Fibroblast of skin of right biceps (primary cell): ENCODE measurements at regions not wholly inside any gene's neighbourhood (a gene's known extent, or its start where the extent isn't known, plus 50 kb on each side); places are given as distances from the start of the nearest gene placed in this dataset.
"Not testable (repeated sequence)": the region's sequence is repeated elsewhere in the genome, so short reads cannot be mapped to it uniquely, and the experiment has no call there.

Source experiments
- DNase-seq: peaks from one replicate; pipeline ENCODE4 v3.0.0-alpha.2; 2013

DNA sequence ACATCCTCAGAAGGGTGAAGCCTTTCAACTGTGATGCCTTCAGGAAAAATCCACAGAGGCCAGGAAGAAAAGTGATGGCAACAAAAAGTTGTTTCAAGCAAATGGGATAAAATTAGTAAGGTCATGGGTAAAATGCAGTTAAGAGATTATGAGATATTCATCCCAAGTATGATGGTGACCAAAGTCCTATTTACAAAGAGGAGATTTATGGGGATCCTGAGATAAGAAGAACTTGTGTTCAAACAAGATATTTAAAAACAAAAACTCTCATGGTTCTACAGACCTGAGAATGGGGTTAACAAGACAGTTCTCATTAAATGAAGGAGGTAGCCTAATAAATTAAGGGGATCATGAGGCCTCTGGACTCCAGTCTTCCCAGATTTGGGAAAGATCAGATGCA, 184.4 kb downstream of the FCRL5 start:
- no peak for DNase-seq

DNA sequence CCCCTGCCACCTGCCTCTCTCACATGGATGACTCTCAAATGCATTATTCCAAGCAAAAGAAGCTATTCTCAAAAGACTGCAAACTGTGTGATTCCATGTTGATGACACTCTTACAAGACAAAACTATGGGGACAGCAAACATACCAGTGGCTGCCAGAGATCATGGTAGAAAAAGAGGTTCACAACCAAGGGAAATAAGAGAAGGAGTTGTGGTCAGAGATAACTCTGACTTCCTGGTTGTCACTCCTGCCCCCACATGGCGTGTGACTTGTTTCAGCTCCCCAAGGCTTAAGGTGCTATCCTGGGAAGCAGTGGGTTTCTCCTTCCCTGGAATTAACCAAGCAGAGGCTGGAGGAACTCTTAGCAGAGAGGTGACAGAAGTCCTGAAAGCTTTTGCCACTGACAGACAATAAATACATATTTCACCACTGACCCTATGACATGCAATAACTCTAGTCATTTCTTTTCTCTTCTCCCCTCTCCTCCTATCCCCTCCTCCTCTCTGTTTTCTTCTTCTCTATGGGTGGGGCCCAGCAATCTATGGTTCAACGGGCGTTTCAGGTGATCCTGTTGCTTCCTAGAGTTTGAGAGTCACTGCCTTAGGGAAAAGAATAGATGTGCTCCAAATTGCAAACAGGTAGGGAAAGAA, 185.1 kb downstream of the FCRL5 start:
- no peak for DNase-seq

- DNase-seq: no peak
These were observed 187.7 kb downstream of the FCRL5 start for GRCh38 chr1:157364612-157365011.

- peak; percentile 32 for DNase-seq
These were observed 188.6 kb downstream of the FCRL5 start for GRCh38 chr1:157363660-157364140.

GRCh38 chr1:157360023-157360390, 192.3 kb downstream of the FCRL5 start:
- DNase-seq: no peak

GRCh38 chr1:157359314-157360022, 192.8 kb downstream of the FCRL5 start:
- no peak for DNase-seq

DNA sequence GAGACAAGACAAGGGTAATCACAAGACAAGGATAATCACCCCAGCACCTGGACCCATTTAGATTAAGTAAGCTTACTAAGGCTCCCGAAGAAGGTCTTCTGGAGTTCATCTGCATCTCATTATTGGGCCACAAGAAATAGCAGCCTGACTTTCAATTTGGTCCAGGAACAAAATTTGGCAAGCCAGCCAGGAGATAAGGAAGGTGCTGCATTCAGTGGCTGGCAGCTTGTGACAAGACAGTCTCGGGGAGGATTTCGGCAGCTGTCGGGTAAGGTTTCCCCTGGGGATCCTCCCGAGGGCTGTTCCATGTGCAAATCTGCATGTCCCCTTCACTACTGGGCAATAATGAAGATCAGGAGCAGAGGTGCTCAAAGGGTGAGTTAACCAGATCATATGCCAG, 195.2 kb downstream of the FCRL5 start:
- DNase-seq: no peak

DNA sequence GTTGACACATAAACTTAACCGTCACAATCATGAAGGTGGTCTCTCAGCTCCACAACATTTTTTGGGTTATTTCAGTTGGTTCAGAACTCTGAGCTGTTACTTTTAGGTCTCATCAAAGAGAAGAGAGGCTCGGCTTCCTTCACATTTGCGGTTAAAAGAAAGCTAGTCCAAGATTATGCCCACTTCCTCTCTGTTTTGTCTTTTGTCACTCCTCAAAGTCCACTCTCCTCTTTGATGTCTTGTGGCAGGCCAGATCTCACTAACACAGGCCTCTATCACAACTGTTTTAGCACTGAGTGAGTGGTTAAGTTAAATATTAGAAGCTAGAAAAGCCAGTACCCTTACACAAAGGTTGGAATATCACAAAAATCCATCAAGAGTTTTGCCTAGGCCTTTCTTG, 195.7 kb downstream of the FCRL5 start:
- no peak for DNase-seq

DNA sequence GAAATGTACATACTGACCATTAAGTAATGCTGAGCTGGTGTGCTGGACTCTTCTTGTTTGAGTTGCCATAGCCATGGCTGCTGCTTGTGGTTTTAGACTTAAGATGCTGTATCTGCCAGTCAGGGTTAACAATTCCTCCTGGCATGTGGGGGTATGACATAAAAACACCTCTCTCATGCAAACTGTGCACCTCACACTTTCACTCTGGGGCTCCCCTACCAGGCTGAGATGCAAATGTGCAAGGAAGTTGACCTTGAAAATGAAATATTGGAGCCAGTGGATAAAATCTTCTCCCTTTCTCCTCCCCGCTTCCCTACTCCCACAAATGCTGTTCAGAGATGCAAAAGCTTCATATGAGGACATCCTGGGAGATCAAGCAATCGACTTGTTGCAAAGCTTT, 198.8 kb downstream of the FCRL5 start:
- no peak for DNase-seq

DNA sequence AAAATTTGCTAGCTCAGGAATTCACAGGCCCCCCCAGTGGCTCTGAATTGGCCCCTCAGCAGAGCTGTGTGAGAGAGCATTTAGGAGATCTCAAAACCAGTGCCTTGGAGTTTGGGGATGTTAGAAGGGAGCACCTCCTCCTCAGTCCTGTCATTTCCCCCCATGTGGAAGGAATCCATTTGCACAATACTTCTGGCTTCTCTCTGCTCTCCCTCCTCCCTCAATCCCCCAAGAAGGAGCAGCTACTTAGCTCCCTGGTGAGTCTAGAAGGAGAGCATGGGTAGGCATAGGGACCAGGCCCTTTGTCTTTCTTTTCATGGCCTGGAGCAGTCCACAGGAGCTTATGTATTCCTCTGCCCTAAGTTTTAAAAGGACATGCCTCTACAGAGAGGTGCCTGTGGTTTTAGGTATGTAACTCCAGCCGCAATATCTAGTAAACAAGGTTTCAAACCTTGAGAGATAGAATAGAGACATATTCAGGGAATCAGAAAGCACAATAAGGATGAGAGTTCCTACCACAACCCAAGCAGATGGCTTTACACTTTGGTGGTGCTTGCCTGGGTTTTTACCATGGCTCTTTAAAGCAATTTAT, 199.4 kb downstream of the FCRL5 start:
- DNase-seq: no peak

DNA sequence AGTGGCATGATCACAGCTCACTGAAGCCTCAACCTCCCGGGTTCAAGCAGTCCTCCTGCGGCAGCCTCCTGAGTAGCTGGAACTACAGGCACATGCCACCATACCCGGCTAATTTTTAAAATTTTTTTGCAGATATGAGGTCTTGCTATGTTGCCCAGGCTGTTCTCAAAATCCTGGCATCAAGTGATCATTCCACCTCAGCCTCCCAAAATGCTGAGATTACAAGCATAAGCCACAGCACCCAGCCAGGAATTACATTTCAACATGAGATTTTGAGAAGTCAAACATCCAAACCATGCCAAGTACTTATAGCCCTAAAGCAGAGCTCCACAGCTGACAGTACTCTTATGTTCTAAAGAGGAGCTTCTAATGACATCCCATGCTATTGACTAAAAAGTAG, 200.1 kb downstream of the FCRL5 start:
- DNase-seq: no peak

DNA sequence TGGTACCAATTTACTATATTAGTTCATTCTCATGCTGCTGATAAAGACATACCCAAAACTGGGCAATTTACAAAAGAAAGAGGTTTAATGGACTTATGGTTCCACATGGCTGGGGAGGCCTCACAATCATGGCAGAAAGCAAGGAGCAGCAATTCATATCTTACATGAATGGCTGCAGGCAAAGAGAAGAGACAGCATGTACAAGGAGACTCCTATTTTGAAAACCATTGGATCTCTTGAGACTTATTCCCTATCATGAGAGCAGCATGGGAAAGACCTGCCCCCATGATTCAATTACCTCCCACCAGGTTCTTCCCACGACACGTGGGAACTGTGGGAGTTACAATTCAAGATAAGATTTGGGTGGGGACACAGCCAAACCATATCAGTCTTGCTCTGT, 200.5 kb downstream of the FCRL5 start:
- not testable (repeated sequence) for DNase-seq

- DNase-seq: no peak
These were observed 203.5 kb downstream of the FCRL5 start for GRCh38 chr1:157348538-157349480.

- no peak for DNase-seq
These were observed 204.8 kb downstream of the FCRL5 start for GRCh38 chr1:157347506-157347905.

GRCh38 chr1:157337785-157338184, 199.6 kb upstream of the ETV3 start:
- DNase-seq: not testable (repeated sequence)

DNA sequence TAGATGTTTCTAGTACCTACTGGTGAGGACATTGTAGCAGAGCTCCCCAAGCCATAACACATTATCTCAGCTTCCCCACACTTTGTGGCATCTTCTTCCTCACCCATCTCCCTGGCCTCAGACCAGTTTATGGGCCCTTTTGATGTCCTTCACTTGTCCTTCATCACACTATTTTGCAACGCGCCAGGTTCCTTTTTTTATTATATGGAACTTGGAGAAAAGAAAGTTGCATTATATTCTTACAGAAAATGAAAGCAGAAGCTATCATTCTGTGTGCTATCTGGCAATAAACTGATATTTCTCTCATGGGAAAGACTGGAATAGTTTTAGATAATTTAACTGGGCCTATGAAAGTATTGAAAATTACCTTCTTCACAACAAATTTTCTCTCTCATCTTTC, 196.9 kb upstream of the ETV3 start:
- DNase-seq: no peak

DNA sequence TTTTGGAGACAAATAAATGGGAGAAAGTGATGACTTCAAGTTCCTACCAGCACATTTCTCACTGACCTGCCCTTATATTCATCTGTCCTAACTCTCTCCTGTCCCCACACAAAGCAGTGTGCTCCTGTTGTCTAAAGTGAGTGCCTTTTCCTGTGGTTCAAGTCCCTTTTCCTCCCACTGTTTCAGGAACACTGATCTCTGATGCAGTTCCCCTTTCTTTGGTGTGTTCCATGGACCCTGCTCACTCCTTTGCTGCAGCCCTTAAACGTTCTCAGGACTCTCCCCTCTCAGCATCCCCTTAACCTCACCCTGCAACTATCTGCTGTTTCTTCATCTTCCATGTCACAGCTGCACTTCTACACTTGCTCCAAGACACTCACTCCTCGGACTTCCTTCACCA, 195.8 kb upstream of the ETV3 start:
- no peak for DNase-seq

GRCh38 chr1:157330177-157330576, 192.0 kb upstream of the ETV3 start:
- DNase-seq: not testable (repeated sequence)

- not testable (repeated sequence) for DNase-seq
These were observed 189.9 kb upstream of the ETV3 start for GRCh38 chr1:157328120-157328519.

GRCh38 chr1:157326173-157326859, 188.1 kb upstream of the ETV3 start:
- no peak for DNase-seq

DNA sequence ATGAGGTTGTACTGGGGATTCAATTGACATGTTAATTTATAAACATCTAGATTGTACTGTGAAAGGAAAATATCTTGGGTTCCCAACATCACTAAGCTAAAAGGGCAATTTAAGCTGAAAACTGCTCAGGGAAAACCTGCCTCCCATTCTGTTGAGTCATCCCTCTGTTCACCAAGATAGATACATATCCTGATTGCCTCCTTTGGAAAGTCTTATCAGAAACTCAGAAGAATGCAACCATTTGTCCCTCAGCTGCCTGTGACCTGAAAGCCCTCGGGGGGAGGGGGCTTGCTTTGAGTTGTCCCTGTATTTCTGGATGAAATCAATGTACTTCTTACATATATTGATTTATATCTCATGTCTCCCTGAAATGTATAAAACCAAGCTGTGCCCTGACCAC, 187.0 kb upstream of the ETV3 start:
- DNase-seq: no peak

GRCh38 chr1:157321972-157322371, 183.8 kb upstream of the ETV3 start:
- DNase-seq: not testable (repeated sequence)

DNA sequence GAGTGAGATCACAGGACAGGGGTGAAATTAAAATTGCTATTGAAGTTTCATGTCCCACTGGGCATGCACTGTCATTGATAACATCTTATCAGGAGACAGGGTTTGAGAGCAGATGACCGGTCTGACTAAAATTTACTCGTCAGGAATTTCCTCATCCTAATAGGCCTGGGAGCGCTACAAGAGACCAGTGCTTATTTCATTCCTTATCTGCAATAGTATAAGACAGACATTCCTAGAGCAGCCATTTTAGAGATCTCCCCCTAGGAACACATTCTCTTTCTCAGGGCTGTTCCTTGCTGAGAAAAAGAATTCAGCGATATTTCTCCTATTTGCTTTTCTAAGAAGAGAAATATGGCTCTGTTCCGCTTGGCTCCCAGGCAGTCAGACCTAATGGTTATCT, 181.4 kb upstream of the ETV3 start:
- DNase-seq: no peak
